ENCODE measurements at regions not wholly inside any gene's neighbourhood (a gene's known extent, or its start where the extent isn't known, plus 50 kb on each side); places are given as distances from the start of the nearest gene placed in this dataset.

DNA sequence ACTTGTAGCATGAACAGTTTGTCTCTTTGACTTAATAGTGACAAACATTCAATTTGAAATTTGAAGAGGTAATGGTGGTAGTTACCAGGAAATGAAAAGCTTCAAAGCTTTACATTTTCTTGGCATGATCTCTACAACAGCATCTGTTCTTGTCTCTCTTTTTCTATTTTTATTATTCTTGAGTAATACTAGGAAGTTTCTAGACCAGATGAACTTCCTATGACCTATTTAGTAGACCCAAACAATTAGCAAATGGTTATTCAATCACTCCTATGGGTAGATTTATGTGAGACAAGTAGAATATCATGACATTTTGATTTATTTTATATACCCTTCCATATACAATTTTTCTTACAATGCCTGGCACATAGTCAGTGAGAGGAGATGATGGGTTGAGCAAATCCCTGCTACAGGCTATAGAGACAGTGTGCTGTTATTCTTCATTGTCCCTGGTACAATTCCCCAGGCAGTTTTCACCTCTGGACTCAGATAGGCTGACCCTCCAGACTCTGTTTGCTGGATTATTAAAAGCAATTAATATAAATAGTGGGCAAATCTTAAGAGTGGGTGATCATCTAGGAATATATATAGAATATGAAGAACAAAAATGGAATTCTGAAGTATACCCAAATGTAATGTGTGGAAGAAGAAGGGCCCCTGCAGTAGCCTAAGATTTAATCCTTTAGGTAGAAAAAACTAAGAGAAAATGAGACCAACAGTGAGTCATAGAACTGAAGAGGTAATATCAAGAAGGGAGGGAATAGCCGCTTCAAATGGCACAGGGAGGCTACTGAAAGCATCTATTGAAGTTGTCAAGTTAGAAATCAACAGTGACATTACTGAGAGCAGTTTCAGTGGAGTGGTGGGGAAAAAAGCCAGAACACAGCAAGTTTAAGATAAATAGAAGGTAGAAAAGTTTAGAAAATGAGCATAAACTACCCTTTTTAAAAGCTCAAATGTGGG, 512.0 kb downstream of the FOXG1 start:
- Histone ChIP-seq H3K36me3 (no peaks in the 10 kb centered on the region), H3K27ac (no peak overlapping the region), H3K4me1 (ENCODE audit: insufficient read depth) (no peaks in the 10 kb centered on the region), H3K27me3 (no peaks in the 10 kb centered on the region), H3K4me3 (no peak overlapping the region), H3K9me3 (no peaks in the 10 kb centered on the region)
- TF ChIP-seq EP300 (IDR thresholded peaks at IDR 0.05) (no peak), POLR2A (IDR thresholded peaks at IDR 0.05) (no peak)
- TF ChIP-seq, protein P1, sequence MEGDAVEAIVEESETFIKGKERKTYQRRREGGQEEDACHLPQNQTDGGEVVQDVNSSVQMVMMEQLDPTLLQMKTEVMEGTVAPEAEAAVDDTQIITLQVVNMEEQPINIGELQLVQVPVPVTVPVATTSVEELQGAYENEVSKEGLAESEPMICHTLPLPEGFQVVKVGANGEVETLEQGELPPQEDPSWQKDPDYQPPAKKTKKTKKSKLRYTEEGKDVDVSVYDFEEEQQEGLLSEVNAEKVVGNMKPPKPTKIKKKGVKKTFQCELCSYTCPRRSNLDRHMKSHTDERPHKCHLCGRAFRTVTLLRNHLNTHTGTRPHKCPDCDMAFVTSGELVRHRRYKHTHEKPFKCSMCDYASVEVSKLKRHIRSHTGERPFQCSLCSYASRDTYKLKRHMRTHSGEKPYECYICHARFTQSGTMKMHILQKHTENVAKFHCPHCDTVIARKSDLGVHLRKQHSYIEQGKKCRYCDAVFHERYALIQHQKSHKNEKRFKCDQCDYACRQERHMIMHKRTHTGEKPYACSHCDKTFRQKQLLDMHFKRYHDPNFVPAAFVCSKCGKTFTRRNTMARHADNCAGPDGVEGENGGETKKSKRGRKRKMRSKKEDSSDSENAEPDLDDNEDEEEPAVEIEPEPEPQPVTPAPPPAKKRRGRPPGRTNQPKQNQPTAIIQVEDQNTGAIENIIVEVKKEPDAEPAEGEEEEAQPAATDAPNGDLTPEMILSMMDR (IDR thresholded peaks at IDR 0.05), result no peak
- WGBS, 3 donors, result 62 to 80% (median 65%) methylated on average over 1 of the region's 1 CpG
- no peak for DNase-seq
- intact Hi-C loops (cut with DNase I), result no loop called here

DNA sequence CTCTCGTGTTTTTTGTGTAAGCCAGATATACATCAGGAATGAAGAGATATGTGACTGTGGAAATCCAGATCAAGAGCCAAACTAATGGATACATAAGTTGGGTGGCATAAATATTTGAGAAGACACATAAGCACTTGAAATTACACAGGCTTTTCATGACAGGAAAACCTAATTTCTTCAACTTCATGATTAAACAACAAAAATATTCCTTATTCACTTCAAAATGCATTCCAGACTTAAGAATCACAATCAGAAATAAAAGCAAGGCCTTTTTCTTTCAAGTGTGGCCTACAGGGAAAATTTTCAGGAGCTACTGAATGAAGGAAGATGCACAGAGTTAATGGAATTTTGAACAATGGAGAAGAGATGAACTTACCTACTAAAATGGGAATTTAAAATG, 515.6 kb downstream of the FOXG1 start:
- WGBS, 3 donors, result 7 to 44% (median 11%) methylated on average over 1 of the region's 1 CpG
- no peak for TF ChIP-seq POLR2A (IDR thresholded peaks at IDR 0.05)
- TF ChIP-seq, protein P1 (IDR thresholded peaks at IDR 0.05), result no peak
- no peak for TF ChIP-seq EP300 (IDR thresholded peaks at IDR 0.05)
- intact Hi-C loops (cut with DNase I), result no loop called here

DNA sequence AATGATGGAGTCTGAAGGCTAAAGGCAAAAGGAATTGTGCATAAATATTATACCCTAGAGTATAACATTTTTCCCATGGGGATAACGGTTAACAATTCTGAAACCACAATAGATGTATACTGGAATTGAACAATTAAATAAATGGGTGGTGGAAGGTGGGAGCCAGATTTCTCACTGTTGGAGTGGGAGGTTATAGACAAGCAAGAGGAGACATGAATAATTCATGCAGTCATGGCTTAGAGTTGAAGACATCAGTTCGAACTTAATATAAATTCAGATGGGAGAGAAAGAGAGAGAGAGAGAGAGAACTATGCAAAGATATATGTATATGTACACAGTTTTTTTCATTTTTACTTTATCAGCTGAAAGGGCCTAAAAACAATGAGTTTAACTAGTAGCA, 523.9 kb downstream of the FOXG1 start:
- no peaks in the 10 kb centered on the region for H3K27me3 ChIP-seq
- no peaks in the 10 kb centered on the region for H3K36me3 ChIP-seq
- intact Hi-C loops (cut with DNase I), result no loop called here
- no peaks in the 10 kb centered on the region for H3K4me1 ChIP-seq (ENCODE audit: insufficient read depth)
- H3K9me3 ChIP-seq, result no peaks in the 10 kb centered on the region
- WGBS, 3 donors, result 74 to 86% (median 78%) methylated on average over 2 of the region's 2 CpGs
- no peak for DNase-seq
- TF ChIP-seq EP300 (IDR thresholded peaks at IDR 0.05), result no peak
- TF ChIP-seq, protein P1 (IDR thresholded peaks at IDR 0.05), result no peak
- no peak for TF ChIP-seq POLR2A (IDR thresholded peaks at IDR 0.05)
- H3K27ac ChIP-seq, result no peak overlapping the region
- H3K4me3 ChIP-seq, result no peak overlapping the region

More for the DNA sequence above, 515.6 kb downstream of the FOXG1 start:
- no peaks in the 10 kb centered on the region for H3K4me1 ChIP-seq (ENCODE audit: insufficient read depth)
- H3K4me3 ChIP-seq, result no peak overlapping the region
- H3K36me3 ChIP-seq, result no peaks in the 10 kb centered on the region
- H3K9me3 ChIP-seq, result no peaks in the 10 kb centered on the region
- DNase-seq, result no peak
- no peak overlapping the region for H3K27ac ChIP-seq
- H3K27me3 ChIP-seq, result no peaks in the 10 kb centered on the region

DNA sequence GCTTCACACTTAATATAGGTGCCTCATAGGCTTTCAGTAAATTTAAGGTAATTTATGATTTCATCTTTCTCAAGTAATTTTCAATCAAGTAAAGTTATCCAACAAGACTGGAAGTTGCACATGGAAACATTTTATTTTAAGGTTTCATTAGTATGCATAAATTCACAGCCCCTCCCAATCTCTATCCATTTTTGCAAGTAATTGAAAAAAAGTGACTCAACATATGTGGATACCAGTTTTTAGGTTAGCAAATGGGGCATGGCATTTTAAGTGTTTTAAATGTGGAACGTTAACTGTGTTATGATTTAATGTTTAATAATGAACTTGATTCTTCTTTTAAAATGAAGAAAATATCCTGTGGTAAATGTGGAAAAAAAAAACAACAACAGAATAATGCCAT, 532.8 kb downstream of the FOXG1 start:
- DNase-seq, result no peak
- intact Hi-C loops (cut with DNase I), result no loop called here
- TF ChIP-seq, protein P1 (IDR thresholded peaks at IDR 0.05), result no peak
- TF ChIP-seq POLR2A (IDR thresholded peaks at IDR 0.05), result no peak
- no peak for TF ChIP-seq EP300 (IDR thresholded peaks at IDR 0.05)
- no peak overlapping the region for H3K4me3 ChIP-seq
- H3K4me1 ChIP-seq (ENCODE audit: insufficient read depth), result no peaks in the 10 kb centered on the region
- no peaks in the 10 kb centered on the region for H3K36me3 ChIP-seq
- no peaks in the 10 kb centered on the region for H3K9me3 ChIP-seq
- 52 to 54% (median 54%) methylated on average over 1 of the region's 1 CpG for WGBS, 3 donors
- H3K27me3 ChIP-seq, result no peaks in the 10 kb centered on the region
- H3K27ac ChIP-seq, result no peak overlapping the region
